GM23248 (cell line): ENCODE measurements at regions not wholly inside any gene's neighbourhood (a gene's known extent, or its start where the extent isn't known, plus 50 kb on each side); places are given as distances from the start of the nearest gene placed in this dataset.

Experiments used
- DNase-seq: peaks from one replicate; pipeline ENCODE4 v3.0.0-alpha.2; 2015
- H2AFZ ChIP-seq: fragments of 200-600 bp; sonication (generic); 2 replicates; pipeline ENCODE4 v1.6.1; 2016; ENCODE audit warnings: antibody characterized with exemption
- H3F3A ChIP-seq: fragments of 200-600 bp; sonication (generic); 2 replicates; pipeline ENCODE4 v1.6.1; 2016; ENCODE audit warnings: mild to moderate bottlenecking, antibody characterized with exemption, mixed run types; ENCODE audit not compliant: insufficient read depth
- H3K27ac ChIP-seq: fragments of 200-600 bp; sonication (generic); 2 replicates; pipeline ENCODE4 v1.5.1; 2016; ENCODE audit warnings: mild to moderate bottlenecking
- H3K27me3 ChIP-seq: fragments of 200-600 bp; sonication (generic); replicated peaks from 2 replicates; pipeline ENCODE4 v1.6.1; 2016; ENCODE audit warnings: mild to moderate bottlenecking; ENCODE audit not compliant: insufficient read depth
- H3K36me3 ChIP-seq: fragments of 200-600 bp; sonication (generic); 2 replicates; pipeline ENCODE4 v1.6.1; 2016; ENCODE audit warnings: low read depth, mild to moderate bottlenecking
- H3K4me1 ChIP-seq: fragments of 200-600 bp; sonication (generic); 2 replicates; pipeline ENCODE4 v1.6.1; 2016; ENCODE audit warnings: mild to moderate bottlenecking; ENCODE audit not compliant: insufficient read depth
- H3K4me2 ChIP-seq: fragments of 200-600 bp; sonication (generic); one replicate; pipeline ENCODE4 v1.6.1; 2016; ENCODE audit warnings: mild to moderate bottlenecking; ENCODE audit not compliant: unreplicated experiment
- H3K4me3 ChIP-seq: fragments of 200-600 bp; sonication (generic); 2 replicates; pipeline ENCODE4 v1.5.1; 2016; ENCODE audit warnings: mild to moderate bottlenecking
- H3K79me2 ChIP-seq: fragments of 200-600 bp; sonication (generic); 2 replicates; pipeline ENCODE4 v1.6.1; 2016; ENCODE audit warnings: mild to moderate bottlenecking; ENCODE audit not compliant: insufficient read depth
- H3K9ac ChIP-seq: fragments of 200-600 bp; sonication (generic); 2 replicates; pipeline ENCODE4 v1.6.1; 2016; ENCODE audit warnings: mild to moderate bottlenecking
- H3K9me2 ChIP-seq: fragments of 200-600 bp; sonication (generic); 2 replicates; pipeline ENCODE4 v1.6.1; 2016; ENCODE audit warnings: mixed run types, mild to moderate bottlenecking, moderate library complexity; ENCODE audit not compliant: insufficient read depth
- H3K9me3 ChIP-seq: fragments of 200-600 bp; sonication (generic); one replicate; pipeline ENCODE4 v1.6.1; 2017; ENCODE audit warnings: low read depth
- H4K20me1 ChIP-seq: fragments of 200-600 bp; sonication (generic); 2 replicates; pipeline ENCODE4 v1.6.0; 2016; ENCODE audit not compliant: insufficient read depth
- EZH2 ChIP-seq: fragments of 200-600 bp; sonication (generic); IDR thresholded peaks from 2 replicates; pipeline ENCODE4 v1.6.1; 2018; ENCODE audit warnings: antibody characterized with exemption, mild to moderate bottlenecking; ENCODE audit not compliant: insufficient read depth, poor library complexity, severe bottlenecking
- EZH2phosphoT487 ChIP-seq: fragments of 200-600 bp; sonication (generic); IDR thresholded peaks from 2 replicates; pipeline ENCODE4 v1.6.1; 2018; ENCODE audit warnings: antibody characterized with exemption, moderate library complexity, mild to moderate bottlenecking, low read depth; ENCODE audit not compliant: insufficient read depth
- WGBS, 2 experiments: methylation state at CpG; one replicate each; pipeline ENCODE4 v1.1.6; 2015 to 2017; ENCODE audit warnings: low lambda C conversion rate in 2 of 2, low coverage in 1 of 2; ENCODE audit errors: missing lambda C conversion rate in 2 of 2; 5-methylcytosine and 5-hydroxymethylcytosine counted together
- in situ Hi-C: fragments of 300-500 bp; cut with MboI; formaldehyde crosslinking; loops from 2 replicates; pipeline ENCODE4 v1.15.0; 2020

GRCh38 chr5:1944408-1944807 is 61.7 kb upstream of the IRX4 start:
- in situ Hi-C loops = no loop called here
- Histone ChIP-seq H3K4me1 (no peaks in the 10 kb centered on the region), H4K20me1 (no peaks in the 10 kb centered on the region), H3K9ac (no peak overlapping the region), H3K9me3 (no peaks in the 10 kb centered on the region), H3K27me3 (no peaks in the 10 kb centered on the region), H3K79me2 (no peaks in the 10 kb centered on the region), H3K4me3 (no peak overlapping the region), H3K9me2 (no peaks in the 10 kb centered on the region), H3F3A (no peaks in the 10 kb centered on the region), H3K27ac (no peak overlapping the region), H2AFZ (no peak overlapping the region), H3K4me2 (no peak overlapping the region), H3K36me3 (no peaks in the 10 kb centered on the region)
- TF ChIP-seq EZH2 = no peak
- TF ChIP-seq EZH2phosphoT487 = no peak
- DNase-seq = no peak
- 56 to 58% methylated on average over 10 of the region's 10 CpGs for WGBS, 2 experiments

- H3K9me3 ChIP-seq = no peaks in the 10 kb centered on the region
- H4K20me1 ChIP-seq = no peaks in the 10 kb centered on the region
- no peak for TF ChIP-seq EZH2
- no peak for TF ChIP-seq EZH2phosphoT487
- H3K9ac ChIP-seq = no peak overlapping the region
- no peak overlapping the region for H3K4me2 ChIP-seq
- no peak overlapping the region for H2AFZ ChIP-seq
- H3K4me1 ChIP-seq = no peaks in the 10 kb centered on the region
- H3K4me3 ChIP-seq = no peak overlapping the region
- in situ Hi-C loops = no loop called here
- no peaks in the 10 kb centered on the region for H3K9me2 ChIP-seq
- H3K79me2 ChIP-seq = no peaks in the 10 kb centered on the region
- 26 to 30% methylated on average over 11 of the region's 11 CpGs for WGBS, 2 experiments
- no peaks in the 10 kb centered on the region for H3K36me3 ChIP-seq
- H3K27ac ChIP-seq = no peak overlapping the region
- DNase-seq = no peak
- H3F3A ChIP-seq = no peaks in the 10 kb centered on the region
- H3K27me3 ChIP-seq = no peaks in the 10 kb centered on the region
Observed at GRCh38 chr5:1943481-1943880, 60.8 kb upstream of the IRX4 start.

GRCh38 chr5:1942630-1943029 is 59.9 kb upstream of the IRX4 start:
- no peaks in the 10 kb centered on the region for H3K36me3 ChIP-seq
- H3F3A ChIP-seq = no peaks in the 10 kb centered on the region
- no peaks in the 10 kb centered on the region for H3K4me1 ChIP-seq
- H4K20me1 ChIP-seq = no peaks in the 10 kb centered on the region
- no peak overlapping the region for H3K27ac ChIP-seq
- no peak overlapping the region for H2AFZ ChIP-seq
- no peak for TF ChIP-seq EZH2
- TF ChIP-seq EZH2phosphoT487 = no peak
- H3K9me2 ChIP-seq = no peaks in the 10 kb centered on the region
- DNase-seq = no peak
- H3K9ac ChIP-seq = no peak overlapping the region
- WGBS, 2 experiments = 66 to 68% methylated on average over 5 of the region's 5 CpGs
- H3K4me2 ChIP-seq = no peak overlapping the region
- no peaks in the 10 kb centered on the region for H3K27me3 ChIP-seq
- no peaks in the 10 kb centered on the region for H3K79me2 ChIP-seq
- no peaks in the 10 kb centered on the region for H3K9me3 ChIP-seq
- in situ Hi-C loops = no loop called here
- no peak overlapping the region for H3K4me3 ChIP-seq

- Histone ChIP-seq H3K27me3 (no peaks in the 10 kb centered on the region), H3K9ac (no peak overlapping the region), H3K4me2 (no peak overlapping the region)
Observed at GRCh38 chr5:1942158-1942557, 59.4 kb upstream of the IRX4 start.

GRCh38 chr5:1939256-1939655 is 56.5 kb upstream of the IRX4 start:
- in situ Hi-C loops = no loop called here
- Histone ChIP-seq H3K27ac (no peak overlapping the region), H3K4me2 (no peak overlapping the region), H3K9ac (no peak overlapping the region), H3K4me3 (no peak overlapping the region), H4K20me1 (no peaks in the 10 kb centered on the region), H3F3A (no peaks in the 10 kb centered on the region), H3K4me1 (no peaks in the 10 kb centered on the region), H3K36me3 (no peaks in the 10 kb centered on the region), H3K27me3 (no peaks in the 10 kb centered on the region), H3K9me3 (no peaks in the 10 kb centered on the region), H2AFZ (no peak overlapping the region), H3K9me2 (no peaks in the 10 kb centered on the region), H3K79me2 (no peaks in the 10 kb centered on the region)
- TF ChIP-seq EZH2 = no peak
- TF ChIP-seq EZH2phosphoT487 = no peak
- DNase-seq = no peak
- WGBS, 2 experiments = 34 to 51% methylated on average over 3 to 6 of the region's 6 CpGs

More at GRCh38 chr5:1942158-1942557, 59.4 kb upstream of the IRX4 start:
- no peak overlapping the region for H3K4me3 ChIP-seq
- no peaks in the 10 kb centered on the region for H3F3A ChIP-seq
- no peaks in the 10 kb centered on the region for H3K79me2 ChIP-seq
- no peaks in the 10 kb centered on the region for H3K4me1 ChIP-seq
- no peaks in the 10 kb centered on the region for H3K9me3 ChIP-seq
- H4K20me1 ChIP-seq = no peaks in the 10 kb centered on the region
- H3K9me2 ChIP-seq = no peaks in the 10 kb centered on the region
- H3K27ac ChIP-seq = no peak overlapping the region
- TF ChIP-seq EZH2phosphoT487 (no peak), EZH2 (no peak)
- in situ Hi-C loops = no loop called here
- 77 to 87% methylated on average over 1 of the region's 1 CpG for WGBS, 2 experiments
- DNase-seq = no peak
- H2AFZ ChIP-seq = no peak overlapping the region
- H3K36me3 ChIP-seq = no peaks in the 10 kb centered on the region
